HG03139 (cell line): ENCODE measurements at regions not wholly inside any gene's neighbourhood (a gene's known extent, or its start where the extent isn't known, plus 50 kb on each side); places are given as distances from the start of the nearest gene placed in this dataset.

Source experiments
- ATAC-seq: cut with Tn5 transposase; IDR thresholded peaks from one replicate; pipeline ENCODE4 v1.9.1; 2021; ENCODE audit not compliant: unreplicated experiment

DNA sequence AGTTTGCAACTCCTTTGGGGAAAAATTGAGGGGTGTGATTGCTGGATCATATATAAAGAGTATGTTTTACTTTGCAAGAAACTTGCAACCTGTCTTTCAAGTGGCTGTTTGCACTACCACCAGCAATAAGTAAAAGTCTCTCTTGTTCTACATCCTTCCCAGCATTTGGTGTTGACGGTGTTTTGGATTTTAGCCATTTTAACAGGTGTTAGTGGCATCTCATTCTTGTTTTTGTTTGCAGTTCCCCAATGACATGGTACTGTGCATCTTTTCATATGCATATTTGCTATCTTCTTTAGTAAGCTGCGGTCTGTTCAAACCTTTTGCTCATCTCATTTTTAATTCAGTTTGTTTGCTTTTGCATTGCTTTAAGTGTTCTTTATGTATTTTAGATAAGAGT lies 535.5 kb downstream of the LRRIQ3 start:
- ATAC-seq = no peak

DNA sequence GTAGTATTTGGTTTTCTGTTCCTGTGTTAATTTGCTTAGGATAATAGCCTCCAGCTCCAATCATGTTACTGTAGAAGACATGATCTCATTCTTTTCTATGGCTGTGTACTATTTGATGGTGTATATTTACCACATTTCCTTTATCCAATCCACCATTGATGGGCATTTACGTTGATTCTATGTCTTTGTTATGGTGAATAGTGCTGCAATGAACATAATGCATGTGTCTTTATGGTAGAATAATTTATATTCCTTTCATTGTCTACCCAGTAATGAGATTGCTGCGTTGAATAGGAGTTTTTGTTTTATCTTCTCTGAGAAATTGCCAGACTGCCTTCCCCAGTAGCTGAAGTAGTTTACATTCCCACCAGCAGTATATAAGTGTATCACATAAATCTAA lies 538.8 kb downstream of the LRRIQ3 start:
- ATAC-seq = no peak

DNA sequence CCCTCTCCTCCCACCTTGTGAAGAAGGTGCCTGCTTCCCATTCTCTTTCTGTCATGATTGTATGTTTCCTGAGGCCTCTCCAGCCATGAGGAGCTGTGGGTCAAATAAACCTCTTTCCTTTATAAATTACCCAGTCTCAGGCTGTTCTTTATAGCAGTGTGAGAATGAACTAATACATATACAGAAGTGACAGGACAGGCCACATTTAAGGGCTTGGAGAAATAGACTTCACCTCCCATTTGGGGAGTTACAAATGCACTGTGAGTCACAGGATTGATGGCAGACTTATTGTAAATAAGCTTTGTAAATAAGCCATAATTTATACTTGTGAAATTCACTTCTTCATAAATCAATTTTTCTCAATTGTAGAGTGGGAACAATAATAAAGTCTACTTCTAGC lies 543.3 kb downstream of the LRRIQ3 start:
- ATAC-seq = no peak

DNA sequence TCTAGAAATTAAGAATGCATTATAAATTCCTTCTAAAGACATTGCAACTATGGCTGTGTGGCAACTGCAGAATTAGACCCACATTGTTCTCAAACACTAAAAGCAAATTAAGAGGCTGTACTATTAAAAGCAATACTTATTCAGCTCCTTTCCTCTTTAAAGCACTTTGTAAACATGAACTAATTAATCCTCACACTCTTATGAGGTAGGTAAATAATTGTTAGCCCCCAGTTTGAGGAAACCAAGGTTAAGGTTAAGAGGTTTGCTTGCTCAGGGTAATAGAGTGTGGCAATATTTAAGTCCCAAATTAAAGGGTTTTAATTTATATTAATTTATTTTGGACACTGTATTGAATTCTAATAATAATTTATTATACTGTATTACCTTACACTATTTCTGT lies 553.8 kb downstream of the LRRIQ3 start:
- no peak for ATAC-seq

DNA sequence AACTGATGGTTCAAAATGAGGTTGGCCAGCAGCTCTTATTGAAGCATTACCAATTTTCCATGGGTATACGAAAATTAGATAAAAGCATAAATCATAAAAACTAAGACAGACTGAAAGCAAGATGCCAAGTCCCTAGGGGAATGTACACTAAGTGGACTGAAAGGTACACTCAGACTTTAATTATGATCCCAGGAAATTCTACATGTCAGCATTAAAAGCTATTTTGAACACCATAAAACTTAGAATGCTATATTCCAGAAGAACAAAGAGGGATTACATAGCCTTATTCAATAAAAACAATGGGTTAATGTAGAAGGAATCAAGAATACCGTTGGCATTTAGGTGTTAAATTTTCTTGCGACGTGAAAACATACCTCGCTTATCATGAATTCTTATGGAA lies 558.5 kb downstream of the LRRIQ3 start:
- no peak for ATAC-seq

DNA sequence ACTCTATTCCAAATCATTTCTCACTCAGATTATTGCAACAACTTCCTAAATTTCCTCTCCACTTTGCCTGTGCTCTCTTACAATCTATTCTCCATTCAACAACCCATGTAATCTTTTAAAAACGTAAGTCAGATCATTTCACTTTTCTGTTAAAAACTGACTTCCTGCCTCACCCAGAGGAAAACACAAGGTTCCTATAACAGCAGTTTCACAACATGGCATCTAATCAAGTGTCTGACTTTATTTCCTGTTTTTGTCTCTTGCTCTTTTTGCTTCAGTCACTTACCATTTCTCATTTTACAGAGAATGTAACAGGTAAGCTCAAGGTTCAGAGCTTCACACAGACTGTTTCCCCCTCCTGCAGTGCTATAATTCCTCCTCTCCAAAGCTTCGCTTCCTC lies 560.7 kb downstream of the LRRIQ3 start:
- ATAC-seq = no peak

DNA sequence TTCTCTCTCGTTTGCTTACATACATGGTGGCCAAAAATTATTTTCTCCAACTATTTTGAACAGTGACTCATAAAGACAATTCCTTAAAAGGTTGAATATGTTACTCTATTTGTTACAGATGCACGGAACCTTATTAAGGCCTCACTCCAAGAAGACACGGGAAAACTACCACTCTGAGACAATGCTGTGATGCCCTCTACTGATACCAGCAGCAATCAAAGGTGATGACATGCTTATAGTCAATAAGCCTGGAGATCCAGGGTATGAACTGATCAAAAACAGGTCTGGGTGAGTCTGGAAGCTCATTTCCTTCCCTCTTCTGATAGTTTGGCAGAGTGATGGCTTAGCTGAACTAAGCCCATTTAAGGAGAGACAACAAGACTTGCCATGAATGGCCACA lies 563.0 kb downstream of the LRRIQ3 start:
- no peak for ATAC-seq

DNA sequence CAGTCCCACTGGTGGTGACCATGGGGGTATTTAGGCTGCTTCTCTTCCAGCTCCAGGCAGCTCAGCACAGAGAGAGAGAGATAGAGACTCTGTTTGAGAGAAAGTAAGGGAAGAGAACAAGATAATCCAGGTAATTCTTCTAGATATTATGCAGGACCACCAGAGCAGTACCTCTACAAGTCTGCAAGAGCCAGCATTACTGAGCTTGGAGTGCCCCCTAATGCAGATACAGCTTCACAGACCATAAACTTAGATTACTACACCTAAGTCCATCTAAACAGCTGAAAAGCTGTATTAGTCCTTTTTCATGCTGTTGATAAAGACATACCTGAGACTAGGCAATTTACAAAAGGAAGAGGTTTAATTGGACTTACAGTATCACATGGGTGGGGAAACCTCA lies 570.3 kb downstream of the LRRIQ3 start:
- no peak for ATAC-seq

DNA sequence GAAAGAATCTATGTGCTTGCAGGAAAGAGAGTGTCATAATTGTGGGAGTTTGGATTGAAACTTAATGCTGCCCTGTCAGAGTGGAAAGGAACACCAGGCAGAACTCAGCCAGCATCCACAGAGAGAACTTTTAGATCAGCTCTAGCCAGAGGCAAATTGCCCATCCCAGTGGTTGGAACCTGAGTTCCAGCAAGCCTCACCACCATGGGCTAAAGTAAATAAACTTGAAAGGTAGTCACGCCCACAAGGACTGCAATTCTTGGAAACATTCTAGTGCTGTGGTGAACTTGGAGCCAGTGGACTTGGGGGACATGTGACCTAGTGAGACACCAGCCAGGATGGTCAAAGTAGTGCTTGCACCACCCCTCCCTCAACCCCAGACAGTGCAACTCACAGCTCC lies 571.6 kb downstream of the LRRIQ3 start:
- no peak for ATAC-seq

DNA sequence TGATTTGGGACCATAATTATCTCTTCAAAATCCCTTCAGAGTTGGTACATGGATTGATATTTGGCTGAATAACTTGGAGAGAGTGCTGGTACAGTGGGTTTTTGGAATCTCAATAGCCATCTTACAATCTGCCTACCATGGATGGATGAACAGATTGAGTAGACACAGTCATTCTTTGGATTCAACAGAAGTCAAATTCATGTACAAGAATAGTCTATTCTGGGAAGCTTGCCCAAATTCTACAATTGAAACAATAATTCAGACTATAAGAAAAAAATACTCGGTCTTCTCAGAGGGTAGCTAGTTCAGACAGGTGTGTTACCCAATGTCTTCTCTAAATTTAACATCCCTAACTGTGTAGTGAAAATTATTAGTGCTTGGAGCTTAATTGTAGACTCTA lies 574.0 kb downstream of the LRRIQ3 start:
- no peak for ATAC-seq

DNA sequence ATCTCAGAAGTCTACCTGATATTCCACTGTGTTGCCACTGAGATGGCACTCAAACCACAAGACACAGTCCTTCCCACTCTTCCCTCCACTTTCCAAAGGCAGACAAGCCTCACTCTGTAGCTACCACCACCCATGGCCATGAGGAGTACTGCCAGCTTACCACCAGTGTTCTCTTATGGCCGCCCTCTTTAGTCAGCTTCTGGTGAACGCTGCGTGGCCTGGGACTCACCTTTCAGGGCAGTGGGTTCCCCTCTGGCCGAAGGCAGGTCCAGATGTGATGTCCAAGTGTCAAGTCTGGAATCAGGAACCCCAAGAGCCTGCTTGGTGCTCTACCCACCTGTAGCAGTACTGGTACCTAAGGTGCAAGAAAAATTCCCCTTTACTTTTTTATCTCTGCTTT lies 580.8 kb downstream of the LRRIQ3 start:
- no peak for ATAC-seq

DNA sequence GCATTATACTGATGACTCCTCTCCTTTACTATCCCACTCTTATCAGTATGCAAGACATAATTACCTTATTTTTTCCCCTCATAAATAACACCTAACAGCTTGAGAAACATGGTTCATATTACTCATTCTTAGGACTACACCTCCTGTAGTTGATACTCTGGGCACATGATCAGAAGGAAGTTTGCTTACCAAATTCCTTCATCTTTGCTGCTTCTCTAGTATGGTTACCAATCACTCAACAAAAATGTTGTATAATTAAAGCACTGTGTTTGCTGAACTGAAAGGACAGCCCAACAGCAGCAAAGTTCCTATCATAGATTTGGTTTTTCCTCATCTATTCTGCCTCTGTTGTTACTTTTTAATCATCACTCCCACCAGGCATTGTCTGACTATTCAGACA lies 586.3 kb downstream of the LRRIQ3 start:
- ATAC-seq = no peak

DNA sequence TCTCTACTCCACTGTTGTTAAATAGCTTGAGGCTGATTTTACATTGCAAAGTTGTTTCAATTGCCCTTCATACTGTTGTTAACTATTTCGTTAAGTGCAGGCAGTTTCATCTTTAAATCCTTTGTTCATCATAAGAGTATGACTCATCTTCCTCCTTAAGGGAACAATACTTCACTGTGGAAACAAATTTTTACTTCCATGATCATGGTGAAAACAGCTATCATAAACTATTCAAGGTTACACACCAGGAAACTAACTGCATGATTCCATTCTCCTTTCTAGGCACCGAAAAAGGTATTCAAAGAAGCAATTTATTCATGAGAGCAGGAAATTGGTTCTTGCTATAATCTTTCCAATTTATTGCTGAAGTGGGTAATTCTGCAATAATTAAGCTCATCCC lies 593.2 kb downstream of the LRRIQ3 start:
- ATAC-seq = no peak

DNA sequence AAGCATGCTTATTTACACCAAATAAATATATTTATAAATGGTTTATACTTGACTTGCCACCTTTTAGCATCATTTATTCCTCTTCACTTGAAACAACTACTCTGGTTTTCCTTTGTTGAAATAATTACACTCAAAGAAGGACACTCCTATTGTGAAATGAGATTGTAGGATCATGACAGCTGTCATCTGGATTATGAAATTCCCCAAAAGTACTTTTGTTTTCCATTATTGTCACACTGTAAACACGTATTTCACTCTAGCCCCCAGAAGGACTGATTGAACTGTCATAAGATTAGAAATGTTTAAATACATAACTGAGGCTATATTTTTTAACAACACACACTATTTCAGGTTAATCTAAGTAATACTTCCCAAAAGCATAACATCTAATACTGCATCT lies 593.8 kb downstream of the LRRIQ3 start:
- no peak for ATAC-seq

DNA sequence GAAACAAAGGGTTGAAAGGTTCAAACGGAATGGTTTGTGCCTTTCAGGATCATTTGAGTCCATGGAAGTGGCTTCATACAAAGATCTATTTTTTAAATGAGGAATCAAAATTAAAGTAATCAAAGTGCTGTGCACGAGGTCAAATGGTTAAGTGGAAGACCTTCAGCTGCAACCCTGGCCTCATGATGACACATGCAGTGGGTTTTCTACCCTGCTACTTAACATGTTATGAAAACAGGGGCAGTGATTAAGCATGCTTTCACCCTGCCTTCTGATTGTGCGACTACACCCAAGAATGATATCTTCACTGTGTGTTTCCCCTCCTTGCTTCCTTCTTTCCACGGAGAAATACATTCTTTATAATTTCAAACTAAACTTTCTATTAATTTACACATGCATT lies 604.2 kb downstream of the LRRIQ3 start:
- ATAC-seq = no peak

DNA sequence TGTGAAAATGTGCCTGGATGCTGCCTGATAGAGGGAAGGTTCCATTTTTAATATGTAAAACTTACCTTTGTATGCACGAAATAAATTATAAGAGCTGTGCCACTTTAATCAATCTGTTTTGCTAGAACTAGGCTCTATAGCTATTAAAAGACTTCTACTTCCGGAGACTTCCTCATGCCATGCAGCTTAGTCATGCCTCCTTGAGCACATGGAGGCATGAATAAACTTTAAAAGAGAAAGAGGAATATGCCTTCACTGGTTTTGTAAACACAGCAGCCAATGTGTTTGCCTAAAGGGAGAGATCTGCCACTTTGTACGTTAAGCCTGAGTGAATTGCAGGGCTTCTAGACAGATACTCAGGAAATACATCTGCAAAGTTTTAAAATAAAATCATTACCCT lies 604.6 kb downstream of the LRRIQ3 start:
- no peak for ATAC-seq

DNA sequence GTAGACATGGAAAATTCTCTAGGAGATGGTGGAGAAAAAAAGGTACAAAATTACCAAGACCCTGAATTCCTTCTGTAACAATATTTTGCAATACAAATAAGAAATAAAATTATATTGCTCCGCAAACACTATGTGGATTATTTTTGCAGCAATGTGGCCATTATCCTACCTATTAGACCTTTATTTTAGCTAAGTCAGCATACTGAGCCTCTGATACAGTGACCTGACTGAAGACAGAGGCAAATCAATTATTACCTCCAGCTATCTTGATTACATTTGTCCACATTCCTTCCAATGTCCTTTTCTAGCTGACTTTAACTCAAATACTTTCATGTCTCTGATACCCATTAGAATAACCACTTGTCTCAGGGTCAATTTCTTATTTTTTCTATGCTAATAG lies 610.9 kb downstream of the LRRIQ3 start:
- no peak for ATAC-seq

DNA sequence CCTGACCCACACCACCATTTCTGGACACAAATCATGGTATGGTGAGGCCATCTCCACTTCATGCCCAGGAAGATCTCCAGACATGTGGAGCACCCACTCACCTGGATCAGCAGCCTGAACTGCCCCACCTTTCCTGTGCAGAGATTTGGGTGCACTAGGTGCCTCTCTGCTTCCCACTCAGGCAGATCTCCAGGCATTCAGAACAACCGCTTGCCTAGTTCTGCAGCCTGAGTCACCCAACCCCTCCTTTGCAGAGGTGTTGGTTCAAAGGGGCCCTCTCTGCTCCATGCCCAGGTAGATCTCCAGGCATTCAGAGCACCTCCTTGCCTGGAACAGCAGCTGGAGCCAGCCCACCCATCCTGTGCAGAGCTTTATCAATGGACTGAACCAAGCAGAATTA lies 620.8 kb downstream of the LRRIQ3 start:
- ATAC-seq = no peak

DNA sequence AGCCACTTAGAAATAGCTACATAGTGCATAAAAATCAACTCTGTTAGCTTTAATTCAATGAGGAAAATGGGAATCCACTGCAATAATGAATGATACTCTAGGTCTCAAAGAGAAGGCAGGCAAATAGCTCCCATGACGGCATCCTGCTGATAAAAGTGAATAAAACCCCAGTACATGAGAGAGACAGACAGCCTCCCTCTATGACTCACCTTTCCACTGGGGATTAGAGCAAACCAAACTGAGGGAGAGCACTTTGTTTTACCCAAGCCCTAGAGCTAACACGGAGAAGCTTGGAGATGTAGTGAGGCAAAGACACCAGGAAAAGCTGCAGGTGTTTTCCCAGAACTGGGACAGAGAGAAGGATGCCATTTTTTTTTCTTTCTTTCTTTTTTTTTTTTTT lies 621.9 kb downstream of the LRRIQ3 start:
- ATAC-seq = no peak

DNA sequence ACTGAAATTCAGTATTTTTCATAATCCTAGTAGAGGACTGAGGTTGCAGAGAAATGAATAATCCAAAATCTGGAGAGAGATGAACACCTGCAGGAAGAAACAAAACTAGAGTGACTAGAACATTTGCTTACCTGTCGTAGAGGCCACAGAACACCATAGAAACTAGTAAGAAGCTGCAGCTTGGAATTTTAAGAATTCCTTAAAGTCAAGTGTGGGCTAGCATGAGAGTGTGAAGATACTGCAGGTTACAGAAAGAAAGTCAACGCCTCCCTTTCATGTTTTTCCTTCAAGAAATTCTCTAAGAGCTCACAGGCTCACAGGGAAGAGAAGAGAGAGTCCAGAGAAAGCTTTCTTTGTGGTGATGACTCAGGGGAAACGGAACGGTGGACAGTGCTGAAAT lies 633.7 kb downstream of the LRRIQ3 start:
- no peak for ATAC-seq

DNA sequence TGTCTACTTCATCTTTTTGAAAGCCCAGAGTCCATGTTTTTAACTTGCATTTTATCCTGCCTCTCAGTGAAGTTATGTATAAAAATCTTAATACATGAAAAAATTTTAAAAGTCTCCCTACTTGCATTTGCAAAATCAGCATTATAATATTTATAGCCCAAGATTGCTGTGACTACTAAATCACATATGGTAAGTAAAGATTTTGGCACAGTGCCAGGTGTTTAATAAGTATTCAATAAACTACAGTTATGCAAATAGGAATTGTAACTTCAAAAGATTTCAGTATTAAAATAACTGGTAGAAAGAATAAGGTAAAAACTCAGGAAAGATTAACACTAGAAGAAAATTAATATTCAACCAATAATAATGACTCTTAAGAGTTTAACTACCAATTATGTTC lies 641.7 kb downstream of the LRRIQ3 start:
- ATAC-seq = no peak

DNA sequence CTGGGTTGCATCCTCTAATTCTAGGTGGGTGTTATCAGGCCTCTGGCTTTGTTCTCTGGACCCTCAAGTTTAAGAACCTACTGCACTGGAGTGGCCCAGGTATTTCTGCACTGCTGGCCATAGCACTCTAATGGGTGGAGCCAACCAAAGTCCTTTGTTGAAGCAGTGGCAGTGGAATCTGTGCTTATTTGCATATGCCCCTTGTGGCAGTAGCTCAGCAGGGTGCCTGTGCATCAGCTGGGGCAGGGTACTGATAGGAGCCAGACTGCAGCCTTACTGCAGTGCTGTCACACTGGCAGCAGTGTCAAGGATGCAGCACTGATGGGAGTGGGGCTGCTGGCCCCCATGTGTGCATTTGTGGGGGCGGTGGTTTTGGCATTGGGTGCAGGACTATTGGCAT lies 660.6 kb downstream of the LRRIQ3 start:
- ATAC-seq = no peak

DNA sequence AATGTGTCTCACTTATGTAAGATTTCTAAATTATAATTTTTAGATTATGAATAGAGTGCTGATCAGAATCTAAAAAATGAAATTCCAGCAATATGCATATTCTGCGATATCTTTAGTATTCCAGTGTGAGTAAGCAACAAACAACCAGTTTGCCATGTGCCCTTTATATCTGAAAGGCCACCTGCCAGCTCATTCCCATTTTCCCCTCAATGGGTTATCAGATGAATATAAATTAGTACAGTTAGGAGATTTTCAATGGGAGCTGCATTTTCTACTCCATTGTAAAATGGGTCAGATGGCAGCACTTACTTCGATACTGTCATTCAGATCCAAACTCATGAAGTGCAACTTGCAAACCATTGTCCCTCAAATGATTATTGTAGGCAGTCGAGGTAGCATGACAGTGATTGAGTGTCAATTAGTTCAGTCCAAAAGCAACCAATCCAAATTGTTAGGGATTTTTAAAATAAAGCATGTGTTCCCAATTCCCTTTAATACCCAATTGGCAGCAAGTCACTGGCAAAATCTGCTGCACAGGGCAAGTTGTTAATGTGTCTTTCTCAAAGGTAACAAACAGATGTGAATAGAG lies 680.3 kb downstream of the LRRIQ3 start:
- no peak for ATAC-seq

DNA sequence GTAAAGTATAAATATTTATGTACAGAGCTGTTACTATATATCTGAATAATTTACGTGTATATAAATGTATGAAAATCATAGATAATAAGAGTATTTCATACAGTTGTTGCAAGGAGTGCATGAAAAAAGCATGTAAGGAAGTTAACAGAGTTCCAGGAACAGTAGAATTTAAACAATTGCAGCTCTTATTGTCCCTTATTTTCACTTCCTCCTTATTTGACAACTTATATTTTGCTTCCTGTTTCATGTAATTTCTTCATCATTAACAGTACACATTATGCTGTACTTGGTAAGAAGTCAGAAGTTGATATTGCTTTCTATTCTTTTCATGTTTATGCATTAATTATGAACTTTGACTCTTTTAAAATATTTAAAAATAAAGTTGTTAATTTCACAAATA lies 681.5 kb downstream of the LRRIQ3 start:
- no peak for ATAC-seq
